Endothelial cell of umbilical vein (primary cell): ENCODE measurements at regions not wholly inside any gene's neighbourhood (a gene's known extent, or its start where the extent isn't known, plus 50 kb on each side); places are given as distances from the start of the nearest gene placed in this dataset.

Experiments used
- BruUV-seq: library from RNA; stranded (reverse); fragments of 400-500 nt; replicated peaks from 2 replicates; lab custom pipeline; 2021; lab: Mats Ljungman, UMichigan
- CTCF ChIA-PET: fragments of 300-600, 350-600 bp; sonication (Branson Sonifier 250); formaldehyde crosslinking; loops from one replicate; lab custom pipeline; 2021; ENCODE audit warnings: antibody characterized with exemption, inconsistent platforms; lab: Charles Lee
- POLR2A ChIA-PET: fragments of 300-600, 350-600 bp; sonication (Branson Sonifier 250); formaldehyde crosslinking; loops from one replicate; lab custom pipeline; 2021; ENCODE audit warnings: antibody characterized with exemption, inconsistent platforms; lab: Charles Lee
- DNase-seq: peaks from one replicate; pipeline ENCODE4 v3.0.0-alpha.2; 2011; ENCODE audit warnings: low read depth, low spot score
- FAIRE-seq: peaks from 2 replicates; lab custom pipeline; 2011; peaks lifted over from hg19 to GRCh38; lab: Jason Lieb, UNC
- H2AFZ ChIP-seq: 2 replicates; pipeline ENCODE4 v1.6.0; 2012; ENCODE audit warnings: low read depth, low read length, control low read depth, inconsistent platforms
- H3K27ac ChIP-seq: 2 replicates; pipeline ENCODE4 v1.5.1; 2011; ENCODE audit warnings: low read depth, mild to moderate bottlenecking, control low read depth, low read length, moderate library complexity; ENCODE audit not compliant: insufficient read depth
- H3K27me3 ChIP-seq, 2 experiments: 2 replicates each; pipeline versions ENCODE4 v1.6.0 to v1.6.1; 2011; ENCODE audit warnings: low read length in 2 of 2, mixed read lengths in 1 of 2; ENCODE audit not compliant: control insufficient read depth in 2 of 2, insufficient read depth in 2 of 2
- H3K36me3 ChIP-seq, 2 experiments: 2 replicates in 1 of 2; 3 replicates in 1 of 2; pipeline ENCODE4 v1.5.1; 2011; ENCODE audit warnings: low read length in 2 of 2, mild to moderate bottlenecking in 1 of 2, moderate library complexity in 1 of 2; ENCODE audit not compliant: control insufficient read depth in 2 of 2, insufficient read depth in 2 of 2; ENCODE audit errors: extremely low read depth in 1 of 2
- H3K4me1 ChIP-seq: 3 replicates; pipeline ENCODE4 v1.5.1; 2011; ENCODE audit warnings: mild to moderate bottlenecking, low read length; ENCODE audit not compliant: control insufficient read depth, insufficient read depth; ENCODE audit errors: extremely low read depth
- H3K4me2 ChIP-seq: 2 replicates; pipeline ENCODE4 v1.6.1; 2011; ENCODE audit warnings: low read length, control low read depth, mixed read lengths; ENCODE audit not compliant: insufficient read depth
- H3K4me3 ChIP-seq, 3 experiments: fragments of 200-600 bp in 1 of 3; sonication (generic), shearing (Covaris generic) in 1 of 3; replicated peaks in 1 of 3; 2 replicates each; pipeline ENCODE4 v1.5.1; 2011 to 2016; ENCODE audit warnings: control low read depth in 3 of 3, low read length in 3 of 3, mild to moderate bottlenecking in 2 of 3, inconsistent platforms in 1 of 3, low read depth in 1 of 3, moderate library complexity in 1 of 3; ENCODE audit not compliant: insufficient read depth in 1 of 3
- H3K79me2 ChIP-seq: 2 replicates; pipeline ENCODE4 v1.6.0; 2012; ENCODE audit warnings: low read length, inconsistent platforms; ENCODE audit not compliant: control insufficient read depth, insufficient read depth
- H3K9ac ChIP-seq: replicated peaks from 2 replicates; pipeline ENCODE3; 2011; ENCODE audit warnings: low read length, control low read depth; ENCODE audit not compliant: insufficient read depth; ENCODE audit errors: extremely low read depth
- H3K9me1 ChIP-seq: replicated peaks from 3 replicates; pipeline ENCODE4 v1.6.0; 2011; ENCODE audit warnings: mild to moderate bottlenecking, low read length; ENCODE audit not compliant: control insufficient read depth, insufficient read depth; ENCODE audit errors: extremely low read depth
- H3K9me3 ChIP-seq: replicated peaks from 2 replicates; pipeline ENCODE4 v1.5.1; 2012; ENCODE audit warnings: low read length, inconsistent platforms; ENCODE audit not compliant: control insufficient read depth, insufficient read depth
- H4K20me1 ChIP-seq: replicated peaks from 2 replicates; pipeline ENCODE3; 2011; ENCODE audit warnings: mild to moderate bottlenecking, low read length; ENCODE audit not compliant: control insufficient read depth, insufficient read depth; ENCODE audit errors: extremely low read depth
- EZH2 ChIP-seq: IDR thresholded peaks from 2 replicates; pipeline ENCODE4 v1.6.1; 2012; ENCODE audit warnings: borderline replicate concordance, low read depth, mild to moderate bottlenecking, moderate library complexity, low read length, inconsistent platforms; ENCODE audit not compliant: severe bottlenecking
- FOS ChIP-seq: IDR thresholded peaks from 2 replicates; pipeline ENCODE4 v1.6.1; 2011; ENCODE audit warnings: mild to moderate bottlenecking, low read length, moderate library complexity, borderline replicate concordance; ENCODE audit not compliant: insufficient read depth
- GATA2 ChIP-seq: IDR thresholded peaks from 2 replicates; pipeline ENCODE4 v1.7.0; 2011; ENCODE audit warnings: low read depth, mild to moderate bottlenecking, moderate library complexity, mixed read lengths, low read length; ENCODE audit not compliant: insufficient read length, insufficient read depth
- JUN ChIP-seq: IDR thresholded peaks from 2 replicates; pipeline ENCODE4 v1.6.1; 2011; ENCODE audit warnings: borderline replicate concordance, low read depth; ENCODE audit not compliant: insufficient read length, insufficient read depth
- MYC ChIP-seq: IDR thresholded peaks from one replicate; pipeline ENCODE4 v1.6.1; 2011; ENCODE audit warnings: mild to moderate bottlenecking, low read depth, low read length
- POLR2A ChIP-seq: IDR thresholded peaks from 2 replicates; pipeline ENCODE4 v1.6.1; 2012; ENCODE audit warnings: low read depth, mild to moderate bottlenecking, control low read depth, low read length
- POLR2AphosphoS5 ChIP-seq: IDR thresholded peaks from 2 replicates; pipeline ENCODE4 v1.6.1; 2012; ENCODE audit warnings: low read depth, mild to moderate bottlenecking, control low read depth, low read length, moderate library complexity; ENCODE audit not compliant: insufficient read depth
- dilution Hi-C: fragments of 300-500 bp; cut with MboI; formaldehyde crosslinking; loops from one replicate; pipeline ENCODE4 v1.15.0; 2019; ENCODE audit warnings: low sequenced_read_pairs; ENCODE audit not compliant: extremely low pct_ligation_motif_present
- intact Hi-C: fragments of 100-400 bp; cut with micrococcal nuclease; formaldehyde crosslinking; loops from one replicate; pipeline ENCODE4 v1.10.0; 2022
- TF ChIP-seq, protein P1 (sequence below), 2 donors: IDR thresholded peaks; 1 replicate in 1 of 2; 2 replicates in 1 of 2; pipeline ENCODE4 v1.5.1; 2011; ENCODE audit warnings: low read length in 2 of 2, mild to moderate bottlenecking in 2 of 2, moderate library complexity in 2 of 2, control low read depth in 1 of 2, inconsistent platforms in 1 of 2, low read depth in 1 of 2; ENCODE audit not compliant: insufficient read depth in 1 of 2; ENCODE audit errors: extremely low read depth in 1 of 2
- TF ChIP-seq, protein P2 (sequence below): IDR thresholded peaks from 2 replicates; pipeline ENCODE4 v1.6.1; 2011; ENCODE audit not compliant: insufficient read depth, insufficient read length

DNA sequence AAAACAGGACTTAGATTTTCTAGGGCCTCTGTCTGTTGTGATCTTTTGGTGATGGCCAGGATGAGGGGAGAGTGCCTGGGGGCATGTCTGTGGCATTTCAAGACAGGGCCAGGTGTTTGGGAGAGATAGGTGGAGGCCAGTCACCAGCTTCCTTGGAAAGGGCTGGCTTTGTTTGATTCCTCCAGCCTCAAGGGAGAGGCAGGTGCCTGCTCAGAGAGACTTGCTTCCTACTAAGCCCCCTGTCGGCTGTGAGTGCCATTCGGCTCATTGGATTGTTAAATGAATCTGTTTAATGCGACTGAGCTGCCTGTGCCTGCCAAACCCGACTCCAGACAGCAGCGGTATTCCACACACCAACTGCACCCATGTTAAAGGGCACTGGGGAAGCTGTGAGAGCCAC, 304.1 kb upstream of the COBL start:
- TF ChIP-seq POLR2AphosphoS5 (no peak), EZH2 (no peak), MYC (no peak), JUN (no peak), POLR2A (no peak), FOS (no peak), GATA2 (no peak)
- TF ChIP-seq, protein P1, sequence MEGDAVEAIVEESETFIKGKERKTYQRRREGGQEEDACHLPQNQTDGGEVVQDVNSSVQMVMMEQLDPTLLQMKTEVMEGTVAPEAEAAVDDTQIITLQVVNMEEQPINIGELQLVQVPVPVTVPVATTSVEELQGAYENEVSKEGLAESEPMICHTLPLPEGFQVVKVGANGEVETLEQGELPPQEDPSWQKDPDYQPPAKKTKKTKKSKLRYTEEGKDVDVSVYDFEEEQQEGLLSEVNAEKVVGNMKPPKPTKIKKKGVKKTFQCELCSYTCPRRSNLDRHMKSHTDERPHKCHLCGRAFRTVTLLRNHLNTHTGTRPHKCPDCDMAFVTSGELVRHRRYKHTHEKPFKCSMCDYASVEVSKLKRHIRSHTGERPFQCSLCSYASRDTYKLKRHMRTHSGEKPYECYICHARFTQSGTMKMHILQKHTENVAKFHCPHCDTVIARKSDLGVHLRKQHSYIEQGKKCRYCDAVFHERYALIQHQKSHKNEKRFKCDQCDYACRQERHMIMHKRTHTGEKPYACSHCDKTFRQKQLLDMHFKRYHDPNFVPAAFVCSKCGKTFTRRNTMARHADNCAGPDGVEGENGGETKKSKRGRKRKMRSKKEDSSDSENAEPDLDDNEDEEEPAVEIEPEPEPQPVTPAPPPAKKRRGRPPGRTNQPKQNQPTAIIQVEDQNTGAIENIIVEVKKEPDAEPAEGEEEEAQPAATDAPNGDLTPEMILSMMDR (IDR thresholded peaks at IDR 0.05; ENCODE audit: extremely low read depth in 1 of 2, insufficient read depth in 1 of 2, low read depth in 1 of 2, low read length in 2 of 2): no peak
- TF ChIP-seq, protein P2, sequence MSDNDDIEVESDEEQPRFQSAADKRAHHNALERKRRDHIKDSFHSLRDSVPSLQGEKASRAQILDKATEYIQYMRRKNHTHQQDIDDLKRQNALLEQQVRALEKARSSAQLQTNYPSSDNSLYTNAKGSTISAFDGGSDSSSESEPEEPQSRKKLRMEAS: no peak
- Histone ChIP-seq H3K9ac (no peak overlapping the region), H3K4me2 (no peak overlapping the region), H3K9me3 (peaks cover 6% of the 10 kb centered on the region), H3K36me3 (no peaks in the 10 kb centered on the region), H3K79me2 (no peaks in the 10 kb centered on the region), H2AFZ (no peak overlapping the region), H3K27me3 (no peaks in the 10 kb centered on the region), H3K4me1 (no peaks in the 10 kb centered on the region), H3K4me3 (no peak overlapping the region), H3K9me1 (no peaks in the 10 kb centered on the region), H4K20me1 (no peaks in the 10 kb centered on the region), H3K27ac (no peak overlapping the region)
- POLR2A ChIA-PET: no interaction called here
- CTCF ChIA-PET: no interaction called here
- dilution Hi-C loops (no loop called here), intact Hi-C loops (no loop called here)
- BruUV-seq: no TSS peak
- DNase-seq (no peak), FAIRE-seq (no peak)
